ENCODE measurements at regions not wholly inside any gene's neighbourhood (a gene's known extent, or its start where the extent isn't known, plus 50 kb on each side); places are given as distances from the start of the nearest gene placed in this dataset.

- TF ChIP-seq RAD51 (IDR thresholded peaks at IDR 0.05) (no peak), ASH2L (IDR thresholded peaks at IDR 0.05; ENCODE audit: borderline replicate concordance, low read depth) (no peak), KLF5 (IDR thresholded peaks at IDR 0.05; ENCODE audit: partially characterized antibody) (no peak)
- TF ChIP-seq, protein P1, sequence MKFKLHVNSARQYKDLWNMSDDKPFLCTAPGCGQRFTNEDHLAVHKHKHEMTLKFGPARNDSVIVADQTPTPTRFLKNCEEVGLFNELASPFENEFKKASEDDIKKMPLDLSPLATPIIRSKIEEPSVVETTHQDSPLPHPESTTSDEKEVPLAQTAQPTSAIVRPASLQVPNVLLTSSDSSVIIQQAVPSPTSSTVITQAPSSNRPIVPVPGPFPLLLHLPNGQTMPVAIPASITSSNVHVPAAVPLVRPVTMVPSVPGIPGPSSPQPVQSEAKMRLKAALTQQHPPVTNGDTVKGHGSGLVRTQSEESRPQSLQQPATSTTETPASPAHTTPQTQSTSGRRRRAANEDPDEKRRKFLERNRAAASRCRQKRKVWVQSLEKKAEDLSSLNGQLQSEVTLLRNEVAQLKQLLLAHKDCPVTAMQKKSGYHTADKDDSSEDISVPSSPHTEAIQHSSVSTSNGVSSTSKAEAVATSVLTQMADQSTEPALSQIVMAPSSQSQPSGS (IDR thresholded peaks at IDR 0.05; ENCODE audit: low read length): no peak
- DNase-seq (ENCODE audit: low read depth, low spot score) (no peak), FAIRE-seq (no peak)
Measured at GRCh38 chr7:46135557-46135956, 214.5 kb upstream of the IGFBP3 start.

GRCh38 chr7:46134795-46135194, 213.7 kb upstream of the IGFBP3 start:
- no peak overlapping the region for H3K27ac ChIP-seq (ENCODE audit: control insufficient read depth, insufficient read depth)
- H2AFZ ChIP-seq (ENCODE audit: control insufficient read depth, low read depth, low read length): no peak overlapping the region
- POLR2A ChIA-PET: no interaction called here
- CTCF ChIA-PET: interaction anchor here (1.2 kb wide), 1 partner anchor 16 kb away, joined by 3 read pairs; no protein-coding TSS in a partner anchor
- no peak overlapping the region for H3K9ac ChIP-seq (ENCODE audit: control insufficient read depth, insufficient read depth, low read length)
- in situ Hi-C loops (cut with MboI): no loop called here
- no peaks in the 10 kb centered on the region for H3K9me3 ChIP-seq (replicated peaks; ENCODE audit: control insufficient read depth, insufficient read depth, low read length)
- H3K36me3 ChIP-seq (ENCODE audit: control insufficient read depth in 2 of 2, insufficient read depth in 2 of 2, low read length in 1 of 2): no peaks in the 10 kb centered on the region
- ATAC-seq (no peak), FAIRE-seq (no peak), DNase-seq (ENCODE audit: low read depth, low spot score) (no peak)
- no TSS peak for BruUV-seq (replicated peaks)
- no peak overlapping the region for H3K4me3 ChIP-seq
- H3K27me3 ChIP-seq (replicated peaks in 1 of 2; ENCODE audit: control insufficient read depth in 2 of 2, insufficient read depth in 2 of 2, low read length in 1 of 2): no peaks in the 10 kb centered on the region
- RAD21 ChIA-PET (ENCODE audit: unreplicated experiment): interaction anchor here (3.4 kb wide), 1 partner anchor 212 kb away, joined by 18 read pairs; the partner anchor contains the start of gene IGFBP3
- no peaks in the 10 kb centered on the region for H3K4me1 ChIP-seq (ENCODE audit: control insufficient read depth, insufficient read depth, low read length)
- SMC1A ChIA-PET (ENCODE audit: uncharacterized antibody, unreplicated experiment): interaction anchor here (1.2 kb wide), 1 partner anchor 11 kb away, joined by 3 read pairs; no protein-coding TSS in a partner anchor
- H4K20me1 ChIP-seq (ENCODE audit: control insufficient read depth, insufficient read depth): no peaks in the 10 kb centered on the region
- no peak overlapping the region for H3K4me2 ChIP-seq (ENCODE audit: control insufficient read depth, insufficient read depth)
- no peaks in the 10 kb centered on the region for H3K79me2 ChIP-seq (ENCODE audit: control insufficient read depth, insufficient read depth, low read length)
- intact Hi-C loops (cut with micrococcal nuclease; ENCODE audit: unreplicated experiment): loop anchor here (5.0 kb wide), 2 partner anchors 77 to 212 kb away; partner anchors contain the start of gene IGFBP3
- TF ChIP-seq PML (IDR thresholded peaks at IDR 0.05; ENCODE audit: low read length) (no peak), MEF2A (IDR thresholded peaks at IDR 0.05; ENCODE audit: insufficient read depth, low read depth, low read length) (no peak), ESRRA (IDR thresholded peaks at IDR 0.05; ENCODE audit: low read length) (no peak), ETV6 (conservative IDR thresholded peaks at IDR 0.05 in 1 of 2, IDR thresholded peaks at IDR 0.05 in 1 of 2; ENCODE audit: borderline replicate concordance in 1 of 2, low read depth in 1 of 2) (no peak), RELA (IDR thresholded peaks at IDR 0.05; ENCODE audit: borderline replicate concordance, partially characterized antibody) (no peak)
- TF ChIP-seq, protein P2, sequence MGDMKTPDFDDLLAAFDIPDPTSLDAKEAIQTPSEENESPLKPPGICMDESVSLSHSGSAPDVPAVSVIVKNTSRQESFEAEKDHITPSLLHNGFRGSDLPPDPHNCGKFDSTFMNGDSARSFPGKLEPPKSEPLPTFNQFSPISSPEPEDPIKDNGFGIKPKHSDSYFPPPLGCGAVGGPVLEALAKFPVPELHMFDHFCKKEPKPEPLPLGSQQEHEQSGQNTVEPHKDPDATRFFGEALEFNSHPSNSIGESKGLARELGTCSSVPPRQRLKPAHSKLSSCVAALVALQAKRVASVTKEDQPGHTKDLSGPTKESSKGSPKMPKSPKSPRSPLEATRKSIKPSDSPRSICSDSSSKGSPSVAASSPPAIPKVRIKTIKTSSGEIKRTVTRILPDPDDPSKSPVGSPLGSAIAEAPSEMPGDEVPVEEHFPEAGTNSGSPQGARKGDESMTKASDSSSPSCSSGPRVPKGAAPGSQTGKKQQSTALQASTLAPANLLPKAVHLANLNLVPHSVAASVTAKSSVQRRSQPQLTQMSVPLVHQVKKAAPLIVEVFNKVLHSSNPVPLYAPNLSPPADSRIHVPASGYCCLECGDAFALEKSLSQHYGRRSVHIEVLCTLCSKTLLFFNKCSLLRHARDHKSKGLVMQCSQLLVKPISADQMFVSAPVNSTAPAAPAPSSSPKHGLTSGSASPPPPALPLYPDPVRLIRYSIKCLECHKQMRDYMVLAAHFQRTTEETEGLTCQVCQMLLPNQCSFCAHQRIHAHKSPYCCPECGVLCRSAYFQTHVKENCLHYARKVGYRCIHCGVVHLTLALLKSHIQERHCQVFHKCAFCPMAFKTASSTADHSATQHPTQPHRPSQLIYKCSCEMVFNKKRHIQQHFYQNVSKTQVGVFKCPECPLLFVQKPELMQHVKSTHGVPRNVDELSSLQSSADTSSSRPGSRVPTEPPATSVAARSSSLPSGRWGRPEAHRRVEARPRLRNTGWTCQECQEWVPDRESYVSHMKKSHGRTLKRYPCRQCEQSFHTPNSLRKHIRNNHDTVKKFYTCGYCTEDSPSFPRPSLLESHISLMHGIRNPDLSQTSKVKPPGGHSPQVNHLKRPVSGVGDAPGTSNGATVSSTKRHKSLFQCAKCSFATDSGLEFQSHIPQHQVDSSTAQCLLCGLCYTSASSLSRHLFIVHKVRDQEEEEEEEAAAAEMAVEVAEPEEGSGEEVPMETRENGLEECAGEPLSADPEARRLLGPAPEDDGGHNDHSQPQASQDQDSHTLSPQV (IDR thresholded peaks at IDR 0.05): no peak

More at GRCh38 chr7:46135557-46135956, 214.5 kb upstream of the IGFBP3 start:
- BruUV-seq (replicated peaks): no TSS peak
- Histone ChIP-seq H3K9ac (ENCODE audit: control insufficient read depth, insufficient read depth, low read length) (no peak overlapping the region), H3K36me3 (ENCODE audit: control insufficient read depth in 2 of 2, insufficient read depth in 2 of 2, low read length in 1 of 2) (no peaks in the 10 kb centered on the region), H3K4me3 (no peak overlapping the region), H3K27ac (ENCODE audit: control insufficient read depth, insufficient read depth) (no peak overlapping the region), H3K79me2 (ENCODE audit: control insufficient read depth, insufficient read depth, low read length) (no peaks in the 10 kb centered on the region), H3K4me2 (ENCODE audit: control insufficient read depth, insufficient read depth) (no peak overlapping the region), H3K27me3 (replicated peaks in 1 of 2; ENCODE audit: control insufficient read depth in 2 of 2, insufficient read depth in 2 of 2, low read length in 1 of 2) (no peaks in the 10 kb centered on the region), H3K9me3 (replicated peaks; ENCODE audit: control insufficient read depth, insufficient read depth, low read length) (no peaks in the 10 kb centered on the region), H2AFZ (ENCODE audit: control insufficient read depth, low read depth, low read length) (no peak overlapping the region), H4K20me1 (ENCODE audit: control insufficient read depth, insufficient read depth) (no peaks in the 10 kb centered on the region), H3K4me1 (ENCODE audit: control insufficient read depth, insufficient read depth, low read length) (no peaks in the 10 kb centered on the region)
- POLR2A ChIA-PET: no interaction called here
- in situ Hi-C loops (cut with MboI): no loop called here
- ATAC-seq: no peak
- RAD21 ChIA-PET (ENCODE audit: unreplicated experiment): interaction anchor here (3.4 kb wide), 1 partner anchor 213 kb away, joined by 18 read pairs; the partner anchor contains the start of gene IGFBP3
- SMC1A ChIA-PET (ENCODE audit: uncharacterized antibody, unreplicated experiment): interaction anchor here (1.1 to 1.2 kb wide), 2 partner anchors 11 to 213 kb away, joined by 3 read pairs; no protein-coding TSS in a partner anchor
- intact Hi-C loops (cut with micrococcal nuclease; ENCODE audit: unreplicated experiment): loop anchor here (5.0 kb wide), 2 partner anchors 78 to 213 kb away; partner anchors contain the start of gene IGFBP3
- CTCF ChIA-PET: no interaction called here
